SK-MEL-5 (cell line): ENCODE measurements at regions not wholly inside any gene's neighbourhood (a gene's known extent, or its start where the extent isn't known, plus 50 kb on each side); places are given as distances from the start of the nearest gene placed in this dataset.

Source experiments
- small RNA-seq, 2 experiments: library from RNA; depleted of rRNA; stranded (forward); fragments of <200 nt; gene quantifications; one replicate each; pipeline ENCODE3, GENCODE V24; 2014

Small RNA genes in the stretch of these regions (small RNA-seq; reads per million reads assigned to genes)
- 0.46 to 7.0 reads per million in 2 experiments for gene RF00003
- gene RNVU1-4, result 0.35 to 8.5 reads per million in 2 experiments
